NCI-H1092 treated with DMSO at 0.1 percent for 48 hours (cell line): ENCODE measurements at regions not wholly inside any gene's neighbourhood (a gene's known extent, or its start where the extent isn't known, plus 50 kb on each side); places are given as distances from the start of the nearest gene placed in this dataset.

ENCODE experiments used
- DNase-seq: peaks from one replicate; lab custom pipeline; 2025; lab: John Stamatoyannopoulos, UW

- DNase-seq: no peak
These were observed 900.3 kb downstream of the PCDH7 start for GRCh38 chr4:31620476-31620875.

- DNase-seq: no peak
These were observed 925.1 kb downstream of the PCDH7 start for GRCh38 chr4:31645236-31645635.

GRCh38 chr4:31647786-31648185 is 927.6 kb downstream of the PCDH7 start:
- no peak for DNase-seq

- DNase-seq: no peak
These were observed 929.7 kb downstream of the PCDH7 start for GRCh38 chr4:31649878-31650277.

GRCh38 chr4:31651541-31651940 is 931.4 kb downstream of the PCDH7 start:
- DNase-seq: no peak

GRCh38 chr4:31655328-31655727 is 935.2 kb downstream of the PCDH7 start:
- no peak for DNase-seq

- no peak for DNase-seq
These were observed 937.8 kb downstream of the PCDH7 start for GRCh38 chr4:31657859-31658570.

GRCh38 chr4:31660916-31661315 is 940.7 kb downstream of the PCDH7 start:
- no peak for DNase-seq

- DNase-seq: no peak
These were observed 942.8 kb downstream of the PCDH7 start for GRCh38 chr4:31662951-31663350.

- no peak for DNase-seq
These were observed 947.5 kb downstream of the PCDH7 start for GRCh38 chr4:31667686-31668085.

- no peak for DNase-seq
These were observed 954.3 kb downstream of the PCDH7 start for GRCh38 chr4:31674313-31674947.

GRCh38 chr4:31678356-31678755 is 958.2 kb downstream of the PCDH7 start:
- DNase-seq: no peak

GRCh38 chr4:31682796-31683195 is 962.6 kb downstream of the PCDH7 start:
- no peak for DNase-seq

- no peak for DNase-seq
These were observed 967.7 kb downstream of the PCDH7 start for GRCh38 chr4:31687717-31688342.

GRCh38 chr4:31692399-31692940 is 972.3 kb downstream of the PCDH7 start:
- no peak for DNase-seq

- no peak for DNase-seq
These were observed 981.1 kb downstream of the PCDH7 start for GRCh38 chr4:31701256-31701655.

- no peak for DNase-seq
These were observed 982.2 kb downstream of the PCDH7 start for GRCh38 chr4:31702326-31702725.

GRCh38 chr4:31714238-31714637 is 994.1 kb downstream of the PCDH7 start:
- DNase-seq: no peak

GRCh38 chr4:31715302-31715701 is 995.1 kb downstream of the PCDH7 start:
- no peak for DNase-seq

- DNase-seq: no peak
These were observed 1006.9 kb downstream of the PCDH7 start for GRCh38 chr4:31727030-31727429.

- no peak for DNase-seq
These were observed 1014.8 kb downstream of the PCDH7 start for GRCh38 chr4:31735004-31735403.

- no peak for DNase-seq
These were observed 1017.2 kb downstream of the PCDH7 start for GRCh38 chr4:31737419-31737818.

- DNase-seq: no peak
These were observed 1021.2 kb downstream of the PCDH7 start for GRCh38 chr4:31741326-31741725.
